ENCODE measurements at regions not wholly inside any gene's neighbourhood (a gene's known extent, or its start where the extent isn't known, plus 50 kb on each side); places are given as distances from the start of the nearest gene placed in this dataset.

- no peak for TF ChIP-seq POLR2AphosphoS5 (IDR thresholded peaks at IDR 0.05)
- TF ChIP-seq CTCF (IDR thresholded peaks at IDR 0.05): no peak
These were observed 355.7 kb upstream of the TBL1XR1 start for GRCh38 chr3:177553012-177553411.
